ENCODE measurements at regions not wholly inside any gene's neighbourhood (a gene's known extent, or its start where the extent isn't known, plus 50 kb on each side); places are given as distances from the start of the nearest gene placed in this dataset.
A peak's percentile ranks its signal among the peaks of the same experiment; 100 is the strongest.
"Not testable (repeated sequence)": the region's sequence is repeated elsewhere in the genome, so short reads cannot be mapped to it uniquely, and the experiment has no call there.

DNA sequence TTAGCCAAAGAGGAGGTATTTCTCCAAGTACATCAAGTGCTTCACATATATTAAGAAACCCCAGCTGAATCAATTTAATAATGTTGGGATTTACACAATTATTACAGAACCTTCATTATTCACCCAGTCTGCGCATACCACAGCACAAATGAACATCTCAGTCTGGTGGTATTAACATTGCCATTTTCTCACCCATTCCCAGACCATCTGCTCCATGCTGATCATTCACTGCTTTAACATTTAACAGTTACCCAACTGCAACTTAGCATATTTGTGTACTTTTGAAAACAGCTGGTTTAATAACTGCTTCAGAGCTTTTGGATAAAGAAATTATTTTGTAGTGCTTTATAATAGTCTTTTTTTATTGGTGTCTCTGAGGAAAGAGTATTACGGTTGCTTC lies 1072.1 kb downstream of the NXPH1 start:
- no peak for DNase-seq

GRCh38 chr7:9507290-9507689 lies 1073.9 kb downstream of the NXPH1 start:
- DNase-seq, result peak; percentile 15

DNA sequence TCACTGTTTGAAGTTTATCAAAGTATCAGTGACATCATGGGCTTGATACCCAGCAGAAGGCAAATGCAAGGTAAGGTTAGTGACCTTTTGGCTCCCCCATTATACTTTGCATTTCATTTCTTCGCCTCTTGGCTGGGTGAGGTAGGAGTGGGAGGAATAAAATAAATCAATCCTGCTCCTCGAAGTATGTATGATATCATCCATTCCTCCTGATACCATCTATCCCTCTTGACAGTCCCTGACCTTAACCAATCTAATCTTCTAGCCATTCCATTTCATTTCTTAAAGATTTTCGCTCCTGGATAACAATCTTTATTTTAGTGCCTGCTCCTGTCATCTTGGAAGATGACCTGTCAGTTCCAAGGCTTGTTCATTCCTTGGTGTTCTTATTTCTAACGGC lies 1083.3 kb downstream of the NXPH1 start:
- DNase-seq, result no peak

GRCh38 chr7:9523579-9523978 lies 1090.2 kb downstream of the NXPH1 start:
- DNase-seq, result no peak

- DNase-seq, result not testable (repeated sequence)
Observed at GRCh38 chr7:9552431-9552830, 1119.0 kb downstream of the NXPH1 start.

GRCh38 chr7:9557853-9558252 lies 1124.4 kb downstream of the NXPH1 start:
- DNase-seq, result no peak

DNA sequence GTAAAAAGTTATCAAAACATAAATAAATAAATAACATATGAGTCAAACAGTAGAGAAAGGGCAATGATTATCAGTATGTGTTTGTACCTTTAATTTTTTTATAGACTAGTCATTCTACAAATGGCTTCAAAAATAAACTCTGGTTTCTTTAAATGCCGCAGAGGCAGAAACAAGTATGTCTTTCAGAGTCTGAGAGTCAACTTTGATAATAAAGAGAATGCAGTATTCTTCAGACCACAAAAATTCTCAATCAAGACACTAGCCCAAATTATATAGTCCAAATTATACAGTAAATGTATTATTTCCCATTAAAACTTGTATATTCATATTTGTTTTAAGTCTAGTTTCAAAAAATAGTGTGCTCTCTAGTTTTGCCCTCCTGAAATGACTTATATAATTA lies 1142.3 kb downstream of the NXPH1 start:
- no peak for DNase-seq

DNA sequence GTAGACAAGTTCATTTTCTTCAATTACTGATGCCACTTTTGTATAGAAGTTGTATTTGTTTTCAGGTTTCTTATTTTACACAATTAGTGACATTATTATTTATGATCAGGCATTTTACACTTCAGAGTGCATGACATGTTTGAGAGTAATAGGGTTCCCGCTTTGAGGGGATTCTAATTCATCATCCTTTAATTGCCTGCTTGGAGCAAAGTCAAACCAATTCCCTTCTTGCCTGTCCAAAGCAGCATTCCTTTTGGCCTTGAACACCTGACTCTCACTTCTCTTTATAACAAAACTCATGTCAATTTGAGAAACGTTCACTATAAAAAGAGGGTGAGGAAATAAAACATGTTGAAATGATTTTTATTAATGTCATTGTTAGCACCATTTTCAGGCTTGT lies 1149.4 kb downstream of the NXPH1 start:
- DNase-seq, result no peak

DNA sequence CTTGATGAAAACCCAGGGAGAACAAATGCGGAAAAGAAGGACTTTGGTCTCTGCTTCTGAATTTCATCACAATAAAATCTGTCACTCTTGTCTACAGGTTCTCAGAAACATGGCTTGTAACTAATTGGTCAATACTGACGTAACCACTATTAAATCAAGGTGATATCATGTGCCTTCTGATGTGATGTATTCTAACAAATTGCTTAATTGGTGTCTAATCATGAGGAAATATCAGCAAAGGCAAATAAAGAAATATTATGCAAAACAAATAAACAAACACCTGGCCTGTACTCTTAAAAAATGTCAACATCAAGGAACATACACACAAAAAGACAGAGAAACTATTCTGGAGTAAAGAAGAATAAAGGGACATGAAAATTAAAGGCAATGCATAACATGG lies 1165.0 kb downstream of the NXPH1 start:
- DNase-seq, result no peak

- DNase-seq, result no peak
Observed at GRCh38 chr7:9600974-9601373, 1167.6 kb downstream of the NXPH1 start.

DNA sequence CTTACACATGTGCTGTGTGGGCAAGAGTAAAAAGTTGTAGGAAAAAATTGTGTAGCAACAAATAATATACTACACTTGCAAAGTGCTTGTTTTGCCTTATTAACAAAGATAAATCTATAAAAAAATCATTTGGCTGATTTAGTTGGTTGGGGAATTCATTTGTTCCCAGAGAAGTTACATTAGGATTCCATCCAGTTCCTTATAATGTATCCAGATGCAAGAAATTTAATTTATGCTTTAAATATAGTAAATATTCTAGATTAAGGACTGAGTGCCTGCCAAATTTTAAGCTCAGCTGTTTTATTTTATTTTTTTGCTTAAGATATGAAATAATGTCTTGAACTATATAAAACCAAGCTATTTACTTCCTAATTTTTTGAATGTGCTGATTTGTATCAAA lies 1169.9 kb downstream of the NXPH1 start:
- no peak for DNase-seq

- DNase-seq, result no peak
Observed at GRCh38 chr7:9608560-9608959, 1175.2 kb downstream of the NXPH1 start.

DNA sequence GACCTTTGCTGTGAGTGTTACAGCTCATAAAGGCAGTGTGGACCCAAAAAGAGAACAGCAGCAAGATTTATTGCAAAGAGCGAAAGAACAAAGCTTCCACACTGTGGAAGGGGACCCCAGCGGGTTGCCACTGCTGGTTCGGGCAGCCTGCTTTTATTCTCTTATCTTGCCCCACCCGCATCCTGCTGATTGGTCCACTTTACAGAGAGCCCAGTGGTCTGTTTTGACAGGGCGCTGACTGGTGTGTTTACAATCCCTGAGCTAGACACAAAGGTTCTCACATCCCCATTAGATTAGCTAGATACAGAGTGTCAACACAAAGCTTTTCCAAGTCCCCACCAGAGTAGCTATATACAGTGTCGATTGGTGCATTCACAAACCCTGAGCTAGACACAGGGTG lies 1187.5 kb downstream of the NXPH1 start:
- DNase-seq, result not testable (repeated sequence)

DNA sequence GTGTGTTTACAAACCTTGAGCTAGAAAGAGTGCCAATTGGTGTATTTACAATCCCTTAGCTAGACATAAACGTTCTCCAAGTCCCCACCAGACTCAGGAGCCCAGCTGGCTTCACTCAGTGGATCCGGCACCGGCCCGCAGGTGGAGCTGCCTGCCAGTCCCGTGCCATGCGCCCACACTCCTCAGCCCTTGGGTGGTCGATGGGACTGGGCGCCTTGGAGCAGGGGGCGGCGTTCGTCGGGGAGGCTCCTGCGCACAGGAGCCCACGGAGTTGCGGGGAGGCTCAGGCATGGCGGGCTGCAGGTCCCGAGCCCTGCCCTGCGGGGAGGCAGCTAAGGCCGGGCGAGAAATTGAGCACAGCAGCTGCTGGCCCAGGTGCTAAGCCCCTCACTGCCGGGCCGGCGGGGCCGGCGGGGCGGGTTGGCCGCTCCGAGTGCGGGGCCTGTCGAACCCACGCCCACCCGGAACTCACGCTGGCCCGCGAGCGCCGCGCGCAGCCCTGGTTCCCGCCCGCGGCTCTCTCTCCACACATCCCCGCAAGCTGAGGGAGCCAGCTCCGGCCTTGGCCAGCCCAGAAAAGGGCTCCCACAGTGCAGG lies 1188.0 kb downstream of the NXPH1 start:
- not testable (repeated sequence) for DNase-seq

GRCh38 chr7:9621927-9622326 lies 1188.5 kb downstream of the NXPH1 start:
- DNase-seq, result no peak

- DNase-seq, result no peak
Observed at GRCh38 chr7:9625953-9626352, 1192.5 kb downstream of the NXPH1 start.

DNA sequence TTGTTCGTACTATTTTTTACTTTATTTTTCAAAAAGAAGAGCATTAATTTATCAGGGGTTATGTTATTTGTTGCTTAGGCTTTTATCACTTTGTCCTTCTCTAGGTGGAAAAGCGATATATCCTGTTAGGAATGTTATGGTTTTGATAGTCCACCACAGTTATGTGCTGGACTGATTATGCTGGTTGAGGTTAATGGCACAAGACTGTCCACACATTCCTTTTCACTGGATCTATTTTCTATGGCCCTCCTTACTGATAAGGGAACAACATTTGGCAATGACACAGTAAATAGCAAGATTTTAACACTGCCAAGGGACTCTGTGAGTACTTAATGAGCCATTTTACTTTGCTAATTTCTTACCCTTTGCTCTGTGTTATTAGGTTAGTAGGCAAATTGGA lies 1212.3 kb downstream of the NXPH1 start:
- DNase-seq, result no peak

DNA sequence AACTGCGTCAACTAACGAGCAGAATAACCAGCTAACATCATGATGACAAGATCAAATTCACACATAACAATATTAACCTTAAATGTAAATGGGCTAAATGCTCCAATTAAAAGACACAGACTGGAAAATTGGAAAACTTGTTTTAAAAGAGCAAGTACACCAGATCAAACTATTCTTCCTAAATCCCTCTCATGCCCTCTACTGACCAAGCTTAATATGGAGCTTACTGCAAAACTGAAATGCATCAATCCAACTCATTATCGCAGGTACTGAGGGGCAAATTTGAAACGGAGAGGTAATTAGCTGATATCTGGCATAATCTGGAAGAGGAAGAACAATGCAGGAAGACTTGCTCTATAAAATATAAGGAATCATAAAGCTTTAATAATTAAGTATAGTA lies 1223.8 kb downstream of the NXPH1 start:
- DNase-seq, result no peak

DNA sequence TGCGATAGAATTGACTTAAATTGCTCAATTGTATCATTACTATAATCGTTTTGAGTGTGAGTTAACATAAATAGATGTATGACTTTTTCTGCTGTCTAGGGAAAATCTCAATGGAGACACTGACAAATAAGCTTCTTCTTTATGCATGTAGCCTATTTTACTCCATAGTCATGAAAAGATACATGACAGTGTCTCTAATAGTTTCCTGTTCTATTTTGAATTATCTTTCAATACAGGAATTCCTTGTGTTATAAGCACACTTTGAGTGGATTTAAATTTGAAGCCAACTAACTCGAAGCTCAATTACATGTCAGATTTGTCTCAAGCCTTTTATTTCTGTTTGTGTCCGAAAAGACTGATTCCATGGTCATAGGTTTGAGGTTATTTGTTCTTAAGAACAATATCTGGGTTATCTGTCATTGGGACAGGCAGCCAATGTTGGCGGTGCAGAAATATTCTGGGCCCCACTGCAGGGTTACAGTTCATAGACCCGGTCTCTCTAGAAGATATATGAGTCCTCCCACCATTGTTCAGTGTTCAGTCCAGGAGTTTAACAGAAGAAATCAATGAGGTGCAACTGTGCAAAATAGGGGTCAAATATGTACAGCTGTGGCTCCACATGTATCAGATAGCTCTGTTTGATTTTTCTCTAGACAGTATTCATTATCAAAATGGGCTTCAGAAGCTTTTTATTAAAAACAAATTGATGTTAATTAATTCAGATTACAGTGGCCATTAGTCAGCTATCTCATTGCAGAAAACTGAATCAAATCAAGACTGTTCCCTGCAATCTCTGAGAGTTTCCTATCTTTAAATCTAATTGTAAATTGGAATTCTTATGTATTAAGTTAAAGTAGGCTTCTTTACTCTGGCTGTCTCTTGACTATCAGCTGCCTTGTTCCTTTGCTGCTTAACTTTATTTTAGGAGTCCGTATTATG lies 1238.8 kb downstream of the NXPH1 start:
- DNase-seq, result no peak

GRCh38 chr7:9680713-9681112 lies 1247.3 kb downstream of the NXPH1 start:
- no peak for DNase-seq

DNA sequence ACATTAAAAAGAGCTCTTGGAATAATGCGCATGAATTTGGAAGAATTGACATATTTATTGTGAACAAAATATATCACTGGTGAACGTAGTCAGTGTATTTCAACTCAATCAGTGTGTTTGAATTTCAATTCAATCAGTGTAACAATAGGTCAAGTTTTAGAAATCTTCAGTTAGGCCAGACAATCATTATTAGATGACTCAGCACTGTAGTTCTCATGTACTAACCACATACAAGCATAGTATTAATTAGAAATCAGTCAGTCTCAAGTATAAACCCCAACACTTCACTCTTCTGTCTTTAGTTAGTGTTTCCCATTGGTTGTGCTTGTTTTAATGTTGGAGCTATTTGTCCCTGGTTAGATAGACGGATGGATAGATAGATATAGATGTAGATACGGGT lies 1247.9 kb downstream of the NXPH1 start:
- no peak for DNase-seq

DNA sequence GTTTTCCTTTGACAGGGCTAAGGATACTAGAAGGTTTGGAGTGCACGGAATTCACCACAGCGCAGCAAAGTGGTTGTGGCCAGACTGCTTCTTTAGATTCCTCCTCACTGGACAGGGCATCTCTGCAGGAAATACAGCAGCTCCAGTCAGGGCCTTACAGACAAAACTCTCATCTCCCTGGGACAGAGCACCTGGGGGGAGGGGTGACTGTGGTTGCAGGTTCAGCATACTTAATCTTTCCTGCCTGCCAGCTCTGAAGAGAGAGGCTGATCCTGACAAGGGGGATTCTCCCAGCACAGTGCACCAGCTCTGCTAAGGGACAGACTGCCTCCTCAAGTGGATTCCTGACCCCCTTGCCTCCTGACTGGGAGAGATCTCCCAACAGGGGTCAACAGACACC lies 1257.9 kb downstream of the NXPH1 start:
- DNase-seq, result no peak

DNA sequence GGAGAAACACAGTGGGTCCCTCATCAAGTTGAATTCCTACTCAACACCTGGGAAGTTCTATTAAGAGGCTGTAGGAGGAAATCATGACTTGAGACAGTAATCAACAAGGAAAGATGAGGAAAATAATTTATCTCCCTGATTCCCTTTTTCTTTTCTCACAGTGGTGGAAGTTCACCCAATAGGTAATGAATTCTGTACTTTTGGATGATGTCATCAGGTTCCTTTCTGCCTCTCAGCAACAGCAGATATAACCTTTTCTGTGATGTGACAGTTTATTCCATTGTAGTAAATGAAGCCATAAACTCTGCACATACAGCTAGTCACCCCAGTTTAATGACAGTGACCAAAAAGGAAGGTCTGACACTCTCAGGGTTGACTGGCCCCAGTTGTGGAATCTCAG lies 1265.0 kb downstream of the NXPH1 start:
- no peak for DNase-seq

GRCh38 chr7:9709216-9709615 lies 1264.5 kb upstream of the PHF14 start:
- no peak for DNase-seq
